Caco-2 (cell line): ENCODE measurements at regions not wholly inside any gene's neighbourhood (a gene's known extent, or its start where the extent isn't known, plus 50 kb on each side); places are given as distances from the start of the nearest gene placed in this dataset.
"Not testable (repeated sequence)": the region's sequence is repeated elsewhere in the genome, so short reads cannot be mapped to it uniquely, and the experiment has no call there.

Source experiments
- BruUV-seq: library from RNA; stranded (reverse); fragments of 400-500 nt; replicated peaks from 2 replicates; lab custom pipeline; 2021; lab: Mats Ljungman, UMichigan
- CTCF ChIA-PET: fragments of 300-600 bp; sonication (Branson Sonifier 250); formaldehyde crosslinking; loops from one replicate; lab custom pipeline; 2022; ENCODE audit warnings: antibody characterized with exemption; lab: Charles Lee
- POLR2A ChIA-PET: fragments of 300-600 bp; sonication (Branson Sonifier 250); formaldehyde crosslinking; loops from one replicate; lab custom pipeline; 2022; ENCODE audit warnings: antibody characterized with exemption; lab: Charles Lee
- DNase-seq, 2 experiments: peaks; one replicate each; pipeline versions ENCODE4 v3.0.0 to v3.0.0-alpha.2; 2020 to 2022
- H3K27me3 ChIP-seq: replicated peaks from 2 replicates; pipeline ENCODE4 v1.6.0; 2011; ENCODE audit warnings: low read length; ENCODE audit not compliant: control insufficient read depth, insufficient read depth
- H3K36me3 ChIP-seq: 2 replicates; pipeline ENCODE4 v1.5.1; 2011; ENCODE audit warnings: low read length; ENCODE audit not compliant: control insufficient read depth, insufficient read depth
- H3K4me1 ChIP-seq: fragments of 250-450 bp; sonication (Bioruptor Pico); 2 replicates; pipeline ENCODE4 v1.5.1; 2020; ENCODE audit warnings: mild to moderate bottlenecking
- H3K4me3 ChIP-seq: 2 replicates; pipeline ENCODE4 v1.5.1; 2011; ENCODE audit warnings: low read depth, mild to moderate bottlenecking, control low read depth, low read length
- H3K9me3 ChIP-seq: fragments of 250-450 bp; sonication (Bioruptor Pico); 2 replicates; pipeline ENCODE4 v1.5.1; 2020; ENCODE audit warnings: mild to moderate bottlenecking, moderate library complexity
- H3K27ac Mint-ChIP-seq: one replicate; pipeline ENCODE4 v1.8.0; 2022; ENCODE audit warnings: mixed read lengths; ENCODE audit not compliant: unreplicated experiment
- H3K27me3 Mint-ChIP-seq: one replicate; pipeline ENCODE4 v1.8.0; 2022; ENCODE audit warnings: mixed read lengths; ENCODE audit not compliant: insufficient read depth, unreplicated experiment
- H3K36me3 Mint-ChIP-seq: one replicate; pipeline ENCODE4 v1.8.0; 2022; ENCODE audit warnings: mild to moderate bottlenecking, mixed read lengths; ENCODE audit not compliant: insufficient read depth, unreplicated experiment
- H3K4me1 Mint-ChIP-seq: one replicate; pipeline ENCODE4 v1.8.0; 2022; ENCODE audit warnings: low read depth, mixed read lengths; ENCODE audit not compliant: unreplicated experiment
- H3K4me3 Mint-ChIP-seq: one replicate; pipeline ENCODE4 v1.8.0; 2022; ENCODE audit warnings: mild to moderate bottlenecking, moderate library complexity, mixed read lengths; ENCODE audit not compliant: unreplicated experiment
- H3K9me3 Mint-ChIP-seq: one replicate; pipeline ENCODE4 v1.8.0; 2022; ENCODE audit warnings: mixed read lengths; ENCODE audit not compliant: unreplicated experiment
- CTCF ChIP-seq, 2 experiments: fragments of 200-600 bp in 1 of 2; IDR thresholded peaks; 1 replicate in 1 of 2; 2 replicates in 1 of 2; pipeline versions ENCODE4 v1.5.1 to v1.8.0; 2011 to 2022; ENCODE audit warnings: antibody characterized with exemption in 1 of 2, control low read depth in 1 of 2, inconsistent platforms in 1 of 2, low read depth in 1 of 2, low read length in 1 of 2, mild to moderate bottlenecking in 1 of 2, moderate library complexity in 1 of 2; ENCODE audit not compliant: insufficient read depth in 1 of 2, severe bottlenecking in 1 of 2, unreplicated experiment in 1 of 2
- intact Hi-C: fragments of 100-400 bp; cut with micrococcal nuclease; formaldehyde crosslinking; loops from one replicate; pipeline ENCODE4 v1.10.0; 2022; ENCODE audit not compliant: unreplicated experiment

GRCh38 chr12:61254225-61254624, 1006.0 kb upstream of the USP15 start:
- intact Hi-C loops: no loop called here
- Histone ChIP-seq H3K4me3 (no peak overlapping the region), H3K9me3 (no peaks in the 10 kb centered on the region), H3K27me3 (no peaks in the 10 kb centered on the region), H3K36me3 (no peaks in the 10 kb centered on the region), H3K4me1 (no peaks in the 10 kb centered on the region)
- ChIA-PET CTCF (no interaction called here), POLR2A (no interaction called here)
- Mint-ChIP-seq H3K4me3 (no peak overlapping the region), H3K4me1 (no peaks in the 10 kb centered on the region), H3K36me3 (no peaks in the 10 kb centered on the region), H3K9me3 (no peaks in the 10 kb centered on the region), H3K27ac (no peak overlapping the region), H3K27me3 (no peaks in the 10 kb centered on the region)
- no TSS peak for BruUV-seq
- TF ChIP-seq CTCF (IDR thresholded peaks at IDR 0.05; ENCODE audit: insufficient read depth in 1 of 2, low read depth in 1 of 2, low read length in 1 of 2, severe bottlenecking in 1 of 2, unreplicated experiment in 1 of 2): no peak
- no peak for DNase-seq

GRCh38 chr12:61264294-61264693, 995.9 kb upstream of the USP15 start:
- H3K4me3 ChIP-seq, intact Hi-C loops, H3K27me3 Mint-ChIP-seq, H3K9me3 ChIP-seq, POLR2A ChIA-PET, DNase-seq, CTCF ChIA-PET, H3K27me3 ChIP-seq, BruUV-seq, H3K27ac Mint-ChIP-seq, H3K4me3 Mint-ChIP-seq, H3K4me1 Mint-ChIP-seq, H3K36me3 ChIP-seq, H3K4me1 ChIP-seq, H3K36me3 Mint-ChIP-seq: not testable (repeated sequence)
- peaks cover 12% of the 10 kb centered on the region for H3K9me3 Mint-ChIP-seq

GRCh38 chr12:61267474-61267873, 992.7 kb upstream of the USP15 start:
- TF ChIP-seq CTCF (IDR thresholded peaks at IDR 0.05; ENCODE audit: insufficient read depth in 1 of 2, low read depth in 1 of 2, low read length in 1 of 2, severe bottlenecking in 1 of 2, unreplicated experiment in 1 of 2): no peak
- H3K27me3 ChIP-seq: no peaks in the 10 kb centered on the region
- Mint-ChIP-seq H3K27ac (no peak overlapping the region), H3K27me3 (no peaks in the 10 kb centered on the region), H3K4me3 (no peak overlapping the region), H3K4me1 (no peaks in the 10 kb centered on the region), H3K36me3 (no peaks in the 10 kb centered on the region), H3K9me3 (peaks cover 12% of the 10 kb centered on the region)
- ChIA-PET CTCF (no interaction called here), POLR2A (no interaction called here)
- no peaks in the 10 kb centered on the region for H3K4me1 ChIP-seq
- intact Hi-C loops: no loop called here
- H3K9me3 ChIP-seq: no peaks in the 10 kb centered on the region
- BruUV-seq: no TSS peak
- DNase-seq: no peak
- H3K36me3 ChIP-seq: no peaks in the 10 kb centered on the region
- no peak overlapping the region for H3K4me3 ChIP-seq

GRCh38 chr12:61272441-61272840, 987.8 kb upstream of the USP15 start:
- DNase-seq: no peak
- H3K4me3 Mint-ChIP-seq: no peak overlapping the region
- CTCF ChIA-PET: no interaction called here
- H3K36me3 ChIP-seq: no peaks in the 10 kb centered on the region
- no peaks in the 10 kb centered on the region for H3K36me3 Mint-ChIP-seq
- intact Hi-C loops: no loop called here
- no TSS peak for BruUV-seq
- no peak overlapping the region for H3K27ac Mint-ChIP-seq
- TF ChIP-seq CTCF (IDR thresholded peaks at IDR 0.05; ENCODE audit: insufficient read depth in 1 of 2, low read depth in 1 of 2, low read length in 1 of 2, severe bottlenecking in 1 of 2, unreplicated experiment in 1 of 2): no peak
- no peaks in the 10 kb centered on the region for H3K4me1 ChIP-seq
- H3K9me3 Mint-ChIP-seq: no peaks in the 10 kb centered on the region
- H3K27me3 ChIP-seq: no peaks in the 10 kb centered on the region
- H3K9me3 ChIP-seq: no peaks in the 10 kb centered on the region
- no peaks in the 10 kb centered on the region for H3K4me1 Mint-ChIP-seq
- H3K27me3 Mint-ChIP-seq: no peaks in the 10 kb centered on the region
- POLR2A ChIA-PET: no interaction called here
- H3K4me3 ChIP-seq: no peak overlapping the region
